ENCODE measurements at regions not wholly inside any gene's neighbourhood (a gene's known extent, or its start where the extent isn't known, plus 50 kb on each side); places are given as distances from the start of the nearest gene placed in this dataset.

GRCh38 chr5:58362135-58362534 lies 97.8 kb downstream of the PLK2 start:
- Histone ChIP-seq H3K27me3 (ENCODE audit: control insufficient read depth, insufficient read depth, low read length) (no peaks in the 10 kb centered on the region), H3K4me3 (ENCODE audit: low read depth in 2 of 2, low read length in 2 of 2) (no peak overlapping the region), H3K9me3 (ENCODE audit: control insufficient read depth, insufficient read depth, low read depth, low read length) (no peaks in the 10 kb centered on the region), H3K27ac (ENCODE audit: low read length) (no peak overlapping the region), H3K36me3 (ENCODE audit: control insufficient read depth, insufficient read depth, low read length) (no peaks in the 10 kb centered on the region), H3K4me1 (ENCODE audit: control insufficient read depth, insufficient read depth, low read length) (no peaks in the 10 kb centered on the region)
- ATAC-seq (no peak), DNase-seq (ENCODE audit: low read depth, low spot score) (no peak)
- in situ Hi-C loops (cut with HindIII; ENCODE audit: low pct_unique_long_range_greater_than_20kb, low sequenced_read_pairs) = no loop called here
- ChIA-PET POLR2A (no interaction called here), CTCF (no interaction called here)
- no TSS peak for BruUV-seq (replicated peaks)
- no peak for TF ChIP-seq POLR2AphosphoS5 (IDR thresholded peaks at IDR 0.05; ENCODE audit: low read depth, low read length)
- no peak for TF ChIP-seq CTCF (IDR thresholded peaks at IDR 0.05)
- no peak for TF ChIP-seq REST (IDR thresholded peaks at IDR 0.05; ENCODE audit: insufficient read depth in 1 of 2, low read depth in 2 of 2, low read length in 1 of 2)
- intact Hi-C loops (cut with micrococcal nuclease; ENCODE audit: unreplicated experiment) = no loop called here

- Histone ChIP-seq H3K36me3 (ENCODE audit: control insufficient read depth, insufficient read depth, low read length) (no peaks in the 10 kb centered on the region), H3K4me1 (ENCODE audit: control insufficient read depth, insufficient read depth, low read length) (no peaks in the 10 kb centered on the region), H3K4me3 (ENCODE audit: low read depth in 2 of 2, low read length in 2 of 2) (no peak overlapping the region), H3K27ac (ENCODE audit: low read length) (no peak overlapping the region), H3K9me3 (ENCODE audit: control insufficient read depth, insufficient read depth, low read depth, low read length) (no peaks in the 10 kb centered on the region), H3K27me3 (ENCODE audit: control insufficient read depth, insufficient read depth, low read length) (no peaks in the 10 kb centered on the region)
- POLR2A ChIA-PET = no interaction called here
- CTCF ChIA-PET = no interaction called here
- in situ Hi-C loops (cut with HindIII; ENCODE audit: low pct_unique_long_range_greater_than_20kb, low sequenced_read_pairs) = no loop called here
- DNase-seq (ENCODE audit: low read depth, low spot score) (no peak), ATAC-seq (no peak)
- intact Hi-C loops (cut with micrococcal nuclease; ENCODE audit: unreplicated experiment) = no loop called here
- no TSS peak for BruUV-seq (replicated peaks)
- TF ChIP-seq REST (IDR thresholded peaks at IDR 0.05; ENCODE audit: insufficient read depth in 1 of 2, low read depth in 2 of 2, low read length in 1 of 2) = no peak
- no peak for TF ChIP-seq SIN3A (IDR thresholded peaks at IDR 0.05; ENCODE audit: borderline replicate concordance, insufficient read depth, low read depth, low read length)
- TF ChIP-seq CTCF (IDR thresholded peaks at IDR 0.05) = no peak
- no peak for TF ChIP-seq POLR2AphosphoS5 (IDR thresholded peaks at IDR 0.05; ENCODE audit: low read depth, low read length)
- no peak for TF ChIP-seq TCF7L2 (IDR thresholded peaks at IDR 0.05; ENCODE audit: low read depth, low read length)
These were observed 99.1 kb downstream of the PLK2 start for GRCh38 chr5:58360794-58361193.

All from Panc1 (cell line).